Breast epithelium (tissue), 4 donors: ENCODE measurements at regions not wholly inside any gene's neighbourhood (a gene's known extent, or its start where the extent isn't known, plus 50 kb on each side); places are given as distances from the start of the nearest gene placed in this dataset.

Source experiments
- DNase-seq, 2 donors: peaks; one replicate each; pipeline ENCODE4 v3.0.0-alpha.2; 2019; ENCODE audit warnings: low spot score in 2 of 2
- H3K27ac ChIP-seq, 2 donors: fragments of 200-600 bp; sonication (generic) in 1 of 2; one replicate each; pipeline ENCODE4 v1.5.1; 2016 to 2019; ENCODE audit warnings: mild to moderate bottlenecking in 1 of 2
- H3K27me3 ChIP-seq, 2 donors: fragments of 200-600 bp; sonication (generic) in 1 of 2; one replicate each; pipeline versions ENCODE4 v1.5.1 to v1.6.0; 2017 to 2019; ENCODE audit warnings: control low read depth in 1 of 2, mild to moderate bottlenecking in 1 of 2
- H3K36me3 ChIP-seq: fragments of 200-600 bp; one replicate; pipeline ENCODE4 v1.5.1; 2019
- H3K4me1 ChIP-seq, 2 donors: fragments of 200-600 bp; sonication (generic); one replicate each; pipeline ENCODE4 v1.5.1; 2016 to 2019; ENCODE audit warnings: control low read depth in 1 of 2
- H3K4me3 ChIP-seq, 3 donors: fragments of 200-600 bp; sonication (generic); 1 replicate in 2 of 3; 2 replicates in 1 of 3; pipeline ENCODE4 v1.5.1; 2016 to 2019; ENCODE audit warnings: mild to moderate bottlenecking in 3 of 3, moderate library complexity in 2 of 3
- H3K9me3 ChIP-seq, 2 donors: fragments of 200-600 bp; sonication (generic) in 1 of 2; one replicate each; pipeline ENCODE4 v1.5.1; 2016 to 2019; ENCODE audit warnings: control low read depth in 1 of 2
- POLR2A ChIP-seq: fragments of 450-650 bp; IDR thresholded peaks from one replicate; pipeline ENCODE4 v1.6.1; 2016; ENCODE audit warnings: antibody characterized with exemption, mild to moderate bottlenecking, moderate library complexity
- POLR2AphosphoS5 ChIP-seq, 3 donors: sonication (generic); formaldehyde crosslinking; IDR thresholded peaks; one replicate each; pipeline ENCODE4 v1.6.1; 2017; ENCODE audit warnings: antibody characterized with exemption in 3 of 3
- intact Hi-C: fragments of 100-400 bp; cut with DNase I; formaldehyde crosslinking; loops from one replicate; pipeline ENCODE4 v1.15.1; 2023; ENCODE audit warnings: low total_unique reads
- TF ChIP-seq, protein P1 (sequence below), 3 donors: fragments of 450-650 bp; IDR thresholded peaks; one replicate each; pipeline ENCODE4 v1.5.1; 2016 to 2017; ENCODE audit warnings: antibody characterized with exemption in 3 of 3, mild to moderate bottlenecking in 3 of 3, moderate library complexity in 3 of 3

DNA sequence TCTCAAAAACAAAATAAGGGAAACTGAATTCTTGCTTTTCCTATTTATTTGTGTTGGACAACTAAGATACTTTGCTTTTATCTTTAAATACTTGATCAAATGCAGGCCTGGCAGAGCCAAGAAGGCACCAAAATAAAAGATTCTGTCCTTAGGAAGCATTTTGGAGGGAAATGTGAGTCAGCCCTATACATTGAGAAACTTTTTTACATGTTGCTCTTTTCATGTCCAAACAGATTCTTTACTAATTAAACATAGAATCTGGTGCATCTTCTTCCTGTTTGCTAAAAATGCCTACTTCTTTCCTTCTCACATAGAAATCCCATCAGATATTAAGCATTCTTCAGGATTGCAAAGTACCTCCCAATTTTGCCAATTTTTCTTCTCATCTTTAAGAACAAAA lies 1160.4 kb downstream of the EFNA5 start:
- H3K9me3 ChIP-seq, result no peaks in the 10 kb centered on the region
- TF ChIP-seq POLR2A (no peak), POLR2AphosphoS5 (IDR thresholded peaks at IDR 0.05) (no peak)
- TF ChIP-seq, protein P1, sequence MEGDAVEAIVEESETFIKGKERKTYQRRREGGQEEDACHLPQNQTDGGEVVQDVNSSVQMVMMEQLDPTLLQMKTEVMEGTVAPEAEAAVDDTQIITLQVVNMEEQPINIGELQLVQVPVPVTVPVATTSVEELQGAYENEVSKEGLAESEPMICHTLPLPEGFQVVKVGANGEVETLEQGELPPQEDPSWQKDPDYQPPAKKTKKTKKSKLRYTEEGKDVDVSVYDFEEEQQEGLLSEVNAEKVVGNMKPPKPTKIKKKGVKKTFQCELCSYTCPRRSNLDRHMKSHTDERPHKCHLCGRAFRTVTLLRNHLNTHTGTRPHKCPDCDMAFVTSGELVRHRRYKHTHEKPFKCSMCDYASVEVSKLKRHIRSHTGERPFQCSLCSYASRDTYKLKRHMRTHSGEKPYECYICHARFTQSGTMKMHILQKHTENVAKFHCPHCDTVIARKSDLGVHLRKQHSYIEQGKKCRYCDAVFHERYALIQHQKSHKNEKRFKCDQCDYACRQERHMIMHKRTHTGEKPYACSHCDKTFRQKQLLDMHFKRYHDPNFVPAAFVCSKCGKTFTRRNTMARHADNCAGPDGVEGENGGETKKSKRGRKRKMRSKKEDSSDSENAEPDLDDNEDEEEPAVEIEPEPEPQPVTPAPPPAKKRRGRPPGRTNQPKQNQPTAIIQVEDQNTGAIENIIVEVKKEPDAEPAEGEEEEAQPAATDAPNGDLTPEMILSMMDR (IDR thresholded peaks at IDR 0.05), result no peak
- no peak for DNase-seq

DNA sequence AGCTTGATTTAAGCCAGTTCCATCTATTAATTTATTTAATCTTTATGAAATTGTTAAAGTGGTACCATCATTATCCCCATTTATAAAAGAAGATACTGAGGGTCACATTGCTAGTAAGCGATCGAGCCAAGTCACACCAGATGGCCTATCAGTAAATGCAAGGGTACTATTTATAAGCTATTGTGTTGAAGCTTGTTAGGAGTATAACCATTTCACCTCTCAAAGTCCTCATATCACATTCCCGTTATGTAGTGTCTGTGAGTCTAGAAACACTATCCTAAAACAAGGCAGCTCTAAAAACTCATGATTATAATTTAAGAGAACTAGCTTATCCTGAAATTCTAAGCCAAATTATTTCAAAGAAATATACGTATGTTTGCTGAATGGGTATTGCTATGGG lies 1161.8 kb downstream of the EFNA5 start:
- Histone ChIP-seq H3K27me3 (no peaks in the 10 kb centered on the region), H3K9me3 (no peaks in the 10 kb centered on the region), H3K4me1 (no peaks in the 10 kb centered on the region), H3K4me3 (no peak overlapping the region), H3K27ac (no peak overlapping the region), H3K36me3 (no peaks in the 10 kb centered on the region)
- no peak for DNase-seq
- intact Hi-C loops, result no loop called here
- no peak for TF ChIP-seq POLR2A

More for the DNA sequence above, 1160.4 kb downstream of the EFNA5 start:
- H3K27me3 ChIP-seq, result no peaks in the 10 kb centered on the region
- no peaks in the 10 kb centered on the region for H3K4me1 ChIP-seq
- no peak overlapping the region for H3K4me3 ChIP-seq
- intact Hi-C loops, result no loop called here
- no peaks in the 10 kb centered on the region for H3K36me3 ChIP-seq
- no peak overlapping the region for H3K27ac ChIP-seq

DNA sequence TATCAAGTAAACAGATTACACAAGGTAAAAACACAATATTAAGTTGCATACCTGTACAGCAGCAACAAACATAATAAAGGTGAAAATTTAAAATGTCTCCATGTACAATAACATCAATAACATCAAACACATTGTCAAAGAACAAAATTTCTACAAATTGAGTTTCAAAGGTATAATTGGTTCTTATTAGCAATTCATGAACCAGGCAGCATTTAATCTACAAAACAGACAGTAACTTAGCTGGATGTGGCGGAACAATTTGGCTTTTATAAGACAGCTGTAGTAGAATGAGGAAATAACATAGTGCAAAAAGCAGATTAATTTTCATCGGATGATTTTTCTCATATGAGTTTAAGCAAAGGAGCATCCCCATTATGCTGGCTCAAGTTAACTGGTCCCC lies 1176.8 kb downstream of the EFNA5 start:
- no peaks in the 10 kb centered on the region for H3K9me3 ChIP-seq
- DNase-seq, result no peak
- TF ChIP-seq, protein P1 (IDR thresholded peaks at IDR 0.05), result no peak
- no peak for TF ChIP-seq POLR2A
- TF ChIP-seq POLR2AphosphoS5 (IDR thresholded peaks at IDR 0.05), result no peak
- intact Hi-C loops, result no loop called here
- H3K27me3 ChIP-seq, result no peaks in the 10 kb centered on the region
- no peak overlapping the region for H3K4me3 ChIP-seq
- no peak overlapping the region for H3K27ac ChIP-seq
- H3K36me3 ChIP-seq, result no peaks in the 10 kb centered on the region
- no peaks in the 10 kb centered on the region for H3K4me1 ChIP-seq

DNA sequence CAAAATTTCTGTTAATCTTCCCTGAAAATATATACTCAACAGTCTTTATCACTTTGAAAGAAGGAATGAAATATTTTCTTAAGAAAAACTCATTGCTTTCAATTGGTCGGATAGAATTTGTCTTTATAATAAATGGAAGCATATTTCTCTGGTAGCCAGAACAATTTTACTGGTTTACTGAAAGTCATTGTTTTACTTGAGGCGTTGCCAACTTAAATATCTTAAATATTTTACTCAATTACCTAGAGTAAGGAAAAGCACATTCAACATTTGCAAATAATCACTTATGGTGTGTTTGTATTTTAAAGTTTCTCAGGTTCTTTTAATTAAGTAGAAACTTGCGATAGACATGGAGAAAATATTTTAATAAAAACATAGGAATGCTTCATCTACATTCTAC lies 1181.7 kb downstream of the EFNA5 start:
- no peak for TF ChIP-seq POLR2A
- TF ChIP-seq, protein P1 (IDR thresholded peaks at IDR 0.05), result no peak
- no peak for TF ChIP-seq POLR2AphosphoS5 (IDR thresholded peaks at IDR 0.05)
- no peaks in the 10 kb centered on the region for H3K4me1 ChIP-seq
- DNase-seq, result no peak

DNA sequence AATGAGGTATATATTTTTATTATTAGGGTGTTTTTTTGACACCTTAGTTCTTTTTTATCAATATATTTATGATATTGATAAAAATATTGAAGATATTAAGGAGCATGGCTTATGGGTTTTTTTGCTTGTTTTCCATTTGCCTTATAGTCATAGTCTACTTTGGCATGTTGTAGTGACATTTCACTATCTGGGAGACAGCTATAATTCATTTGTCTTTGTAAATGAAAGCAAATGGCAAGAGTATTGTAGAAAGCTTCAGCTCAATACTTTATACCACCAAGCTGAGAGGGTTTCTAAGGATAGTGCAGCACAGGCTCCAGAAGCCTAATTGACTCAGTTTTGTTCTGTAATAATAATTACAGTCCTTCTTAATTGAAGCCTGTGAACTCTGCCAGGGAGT lies 1182.3 kb downstream of the EFNA5 start:
- intact Hi-C loops, result no loop called here
- DNase-seq, result no peak
- H3K27me3 ChIP-seq, result no peaks in the 10 kb centered on the region
- H3K36me3 ChIP-seq, result no peaks in the 10 kb centered on the region
- TF ChIP-seq, protein P1 (IDR thresholded peaks at IDR 0.05), result no peak
- no peak for TF ChIP-seq POLR2A
- no peak for TF ChIP-seq POLR2AphosphoS5 (IDR thresholded peaks at IDR 0.05)
- no peak overlapping the region for H3K27ac ChIP-seq
- H3K4me3 ChIP-seq, result no peak overlapping the region
- H3K9me3 ChIP-seq, result no peaks in the 10 kb centered on the region
- no peaks in the 10 kb centered on the region for H3K4me1 ChIP-seq

More for the DNA sequence above, 1181.7 kb downstream of the EFNA5 start:
- Histone ChIP-seq H3K27ac (no peak overlapping the region), H3K36me3 (no peaks in the 10 kb centered on the region), H3K4me3 (no peak overlapping the region), H3K27me3 (no peaks in the 10 kb centered on the region), H3K9me3 (no peaks in the 10 kb centered on the region)
- intact Hi-C loops, result no loop called here

DNA sequence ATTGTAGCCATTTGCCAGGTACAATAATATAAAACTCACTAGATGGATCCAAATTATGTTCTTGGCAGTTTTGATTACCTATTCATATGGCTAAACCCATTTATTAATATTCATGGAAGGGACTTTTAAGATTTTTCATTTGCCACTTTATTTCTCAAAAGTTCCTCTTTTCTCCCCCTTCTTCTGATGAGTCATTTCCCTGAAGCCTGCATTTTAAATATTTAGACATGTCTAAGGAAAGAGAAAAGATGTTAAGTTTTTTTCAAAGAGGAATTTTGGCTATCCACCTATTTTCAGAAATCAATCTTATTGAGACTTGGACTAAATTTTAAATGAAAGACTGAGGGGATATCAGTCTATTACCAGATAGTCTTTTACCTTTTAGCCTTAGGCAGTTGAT lies 1189.4 kb downstream of the EFNA5 start:
- Histone ChIP-seq H3K27ac (no peak overlapping the region), H3K27me3 (no peaks in the 10 kb centered on the region), H3K4me1 (no peaks in the 10 kb centered on the region), H3K4me3 (no peak overlapping the region), H3K36me3 (no peaks in the 10 kb centered on the region), H3K9me3 (no peaks in the 10 kb centered on the region)
- intact Hi-C loops, result no loop called here
- no peak for TF ChIP-seq POLR2A
- TF ChIP-seq, protein P1 (IDR thresholded peaks at IDR 0.05), result no peak
- TF ChIP-seq POLR2AphosphoS5 (IDR thresholded peaks at IDR 0.05), result no peak
- DNase-seq, result no peak
